ENCODE measurements at regions not wholly inside any gene's neighbourhood (a gene's known extent, or its start where the extent isn't known, plus 50 kb on each side); places are given as distances from the start of the nearest gene placed in this dataset.
"Not testable (repeated sequence)": the region's sequence is repeated elsewhere in the genome, so short reads cannot be mapped to it uniquely, and the experiment has no call there.

GRCh38 chr6:27662769-27663168, 189.9 kb upstream of the ZNF184 start:
- intact Hi-C loops (cut with DNase I): no loop called here
- 24 to 47% (median 43%) methylated on average over 1 of the region's 1 CpG for WGBS, 4 donors
- no peaks in the 10 kb centered on the region for H3K4me1 ChIP-seq
- TF ChIP-seq CTCF (IDR thresholded peaks at IDR 0.05) (no peak), POLR2A (IDR thresholded peaks at IDR 0.05) (no peak)
- ATAC-seq (no peak), DNase-seq (no peak)
- no peaks in the 10 kb centered on the region for H3K9me3 ChIP-seq
- no peak overlapping the region for H3K4me3 ChIP-seq
- no peak overlapping the region for H3K27ac ChIP-seq
- peaks cover 9 to 57% (median 24%) of the 10 kb centered on the region in 9 donors for H3K27me3 ChIP-seq
- H3K36me3 ChIP-seq: no peaks in the 10 kb centered on the region

- ATAC-seq; H3K9me3 ChIP-seq; H3K4me1 ChIP-seq; DNase-seq; H3K36me3 ChIP-seq; H3K4me3 ChIP-seq; H3K27ac ChIP-seq; intact Hi-C loops (cut with DNase I): not testable (repeated sequence)
- H3K27me3 ChIP-seq: peaks cover 3 to 51% (median 18%) of the 10 kb centered on the region in 9 donors
- WGBS, 4 donors: 85 to 92% (median 90%) methylated on average over 5 of the region's 5 CpGs
These were observed 189.3 kb upstream of the ZNF184 start for GRCh38 chr6:27662212-27662611.

- H3K36me3 ChIP-seq; ATAC-seq; H3K9me3 ChIP-seq; H3K27ac ChIP-seq; DNase-seq; H3K4me1 ChIP-seq; H3K4me3 ChIP-seq; intact Hi-C loops (cut with DNase I): not testable (repeated sequence)
- H3K27me3 ChIP-seq: peaks cover under 1 to 57% (median 25%) of the 10 kb centered on the region in 9 donors
- WGBS, 4 donors: 17 to 39% (median 26%) methylated on average over 30 to 60 of the region's 60 CpGs
These were observed 180.4 kb upstream of the ZNF184 start for GRCh38 chr6:27653143-27653825.

- Histone ChIP-seq H3K27me3 (peaks cover 0 to 59% (median 25%) of the 10 kb centered on the region in 9 donors), H3K36me3 (no peaks in the 10 kb centered on the region), H3K27ac (no peak overlapping the region), H3K4me1 (no peaks in the 10 kb centered on the region), H3K4me3 (no peak overlapping the region), H3K9me3 (peaks cover 0 to 5% (median 0%) of the 10 kb centered on the region in 12 donors)
- intact Hi-C loops (cut with DNase I): no loop called here
- ATAC-seq (no peak), DNase-seq (no peak)
- TF ChIP-seq CTCF (IDR thresholded peaks at IDR 0.05) (no peak), POLR2A (IDR thresholded peaks at IDR 0.05) (no peak)
- 12 to 23% (median 22%) methylated on average over 7 of the region's 7 CpGs for WGBS, 4 donors
These were observed 178.4 kb upstream of the ZNF184 start for GRCh38 chr6:27651371-27651732.

- TF ChIP-seq POLR2A (IDR thresholded peaks at IDR 0.05) (no peak), CTCF (IDR thresholded peaks at IDR 0.05) (no peak)
- ATAC-seq: no peak
- Histone ChIP-seq H3K27ac (no peak overlapping the region), H3K9me3 (peaks cover 0 to 5% (median 0%) of the 10 kb centered on the region in 12 donors), H3K36me3 (no peaks in the 10 kb centered on the region), H3K4me1 (no peaks in the 10 kb centered on the region), H3K27me3 (peaks cover 0 to 58% (median 25%) of the 10 kb centered on the region in 9 donors), H3K4me3 (no peak overlapping the region)
- DNase-seq: no peak
- intact Hi-C loops (cut with DNase I): no loop called here
- WGBS, 4 donors: 4 to 11% (median 7%) methylated on average over 17 of the region's 17 CpGs
These were observed 177.9 kb upstream of the ZNF184 start for GRCh38 chr6:27650620-27651370.
